CD4-positive, alpha-beta T cell treated with Interleukin-17A for 1 hour (primary cell): ENCODE measurements at regions not wholly inside any gene's neighbourhood (a gene's known extent, or its start where the extent isn't known, plus 50 kb on each side); places are given as distances from the start of the nearest gene placed in this dataset.

ENCODE experiments used
- DNase-seq: peaks from one replicate; pipeline ENCODE4 v3.0.0-alpha.2; 2020

- DNase-seq = no peak
These were observed 253.6 kb upstream of the XYLT1 start for GRCh38 chr16:17724242-17724898.

GRCh38 chr16:17723531-17724134 lies 252.9 kb upstream of the XYLT1 start:
- DNase-seq = no peak

DNA sequence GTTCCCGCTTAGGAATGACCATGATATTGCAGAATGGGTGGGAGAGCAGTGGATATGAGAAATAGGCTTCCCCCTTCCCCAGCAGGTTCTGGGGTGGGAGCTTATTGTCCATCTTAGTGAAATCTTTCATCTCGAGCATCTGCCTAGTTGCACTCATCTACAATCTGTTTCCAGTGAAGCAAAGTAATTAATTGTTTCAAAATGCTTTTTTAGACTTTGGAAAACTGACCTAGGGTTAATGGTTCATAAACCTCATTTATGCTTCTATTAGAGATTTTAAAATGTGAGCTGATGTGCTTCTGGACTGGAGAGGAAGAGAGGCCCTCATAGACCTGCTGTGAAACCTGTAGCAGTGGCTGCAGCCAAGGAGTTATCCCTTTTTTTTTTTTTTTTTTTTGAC lies 247.7 kb upstream of the XYLT1 start:
- DNase-seq = no peak

DNA sequence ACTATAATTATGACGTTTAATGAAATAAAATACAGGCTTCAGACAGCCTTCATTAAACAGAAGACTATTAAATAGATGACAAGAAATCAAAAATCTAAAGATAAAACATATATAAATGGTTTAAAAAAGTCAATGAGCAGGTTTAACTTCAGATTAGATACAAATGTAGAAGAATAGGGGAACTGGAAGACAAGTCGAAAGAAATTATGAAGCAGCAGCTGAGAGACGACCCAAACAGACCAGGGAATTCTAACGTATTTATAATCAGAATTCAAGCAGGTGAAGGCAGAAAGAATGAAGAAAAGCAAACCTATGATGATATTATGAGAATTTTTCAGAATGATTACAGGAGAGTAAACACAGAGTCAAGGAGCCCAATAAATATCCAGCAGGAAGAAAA lies 235.1 kb upstream of the XYLT1 start:
- no peak for DNase-seq

GRCh38 chr16:17696616-17697015 lies 225.9 kb upstream of the XYLT1 start:
- no peak for DNase-seq

- no peak for DNase-seq
These were observed 221.7 kb upstream of the XYLT1 start for GRCh38 chr16:17692484-17692883.

DNA sequence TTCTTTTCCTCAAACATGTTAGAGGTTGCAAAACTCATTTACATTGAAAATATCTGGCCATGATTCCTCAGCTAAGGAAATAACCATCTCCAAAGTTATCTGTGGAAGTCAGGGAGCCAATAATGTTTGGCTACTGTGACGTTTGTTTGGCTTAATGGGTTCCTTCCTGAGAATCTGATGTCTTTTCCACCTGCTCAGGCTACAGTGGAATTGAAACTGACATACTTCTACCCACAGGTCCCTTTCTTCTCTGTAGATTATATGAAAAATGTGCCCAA lies 221.1 kb upstream of the XYLT1 start:
- DNase-seq = no peak

DNA sequence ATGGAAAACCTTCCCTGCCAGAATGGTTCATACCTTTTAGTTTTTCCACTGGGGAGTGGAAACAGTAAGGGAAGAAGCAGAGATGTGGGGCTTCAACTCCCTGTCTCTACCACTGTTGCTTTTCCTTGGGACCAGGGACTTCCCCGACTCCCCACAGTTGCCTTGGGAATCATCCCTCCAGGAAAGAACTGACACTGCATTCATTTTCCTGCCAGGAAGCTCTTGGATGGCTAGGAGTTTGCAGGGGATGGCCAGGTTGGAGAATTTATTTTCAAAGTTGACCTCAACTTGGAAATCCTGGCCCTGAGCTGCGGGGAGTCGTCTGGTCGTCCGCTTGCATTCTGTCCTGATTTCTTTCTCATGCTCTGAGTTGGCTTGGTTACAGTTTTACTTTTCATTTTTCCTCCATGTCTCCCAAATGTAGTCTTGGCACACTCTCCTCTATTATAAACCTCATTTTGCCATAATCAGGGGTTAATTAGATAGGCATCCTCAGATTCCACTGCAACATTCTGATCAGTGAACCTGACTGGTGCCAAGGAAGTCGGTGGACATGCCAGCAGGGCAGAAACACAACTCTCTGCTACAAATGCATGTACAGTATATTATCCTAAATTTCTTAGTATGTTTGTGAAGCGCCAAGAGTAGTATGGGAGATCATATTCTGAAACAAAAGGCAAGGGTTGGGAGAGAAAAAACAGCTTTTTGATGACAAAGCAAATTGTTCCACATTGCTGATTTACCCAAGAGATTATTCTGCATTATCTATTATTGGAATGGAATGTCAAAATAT lies 220.5 kb upstream of the XYLT1 start:
- DNase-seq = no peak

GRCh38 chr16:17685447-17685846 lies 214.7 kb upstream of the XYLT1 start:
- DNase-seq = no peak

DNA sequence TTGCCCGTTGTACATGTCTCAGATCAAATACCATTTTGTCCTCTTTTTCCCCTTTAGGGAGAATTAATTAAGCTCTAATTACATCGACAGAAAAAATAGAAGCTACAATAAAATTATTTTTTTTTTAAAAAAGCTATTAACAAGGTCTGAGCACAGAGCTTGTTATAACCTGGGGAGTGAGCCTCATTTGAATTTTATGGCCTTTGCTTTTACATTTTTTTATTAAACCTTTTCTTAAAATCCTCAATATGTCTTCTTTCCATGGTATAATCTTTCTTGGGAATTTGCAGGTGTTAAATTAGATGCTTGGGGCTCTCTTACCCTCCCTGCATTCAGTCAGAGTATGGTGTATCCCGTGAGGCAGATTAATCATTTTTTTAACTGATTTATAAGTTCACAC lies 212.5 kb upstream of the XYLT1 start:
- no peak for DNase-seq

DNA sequence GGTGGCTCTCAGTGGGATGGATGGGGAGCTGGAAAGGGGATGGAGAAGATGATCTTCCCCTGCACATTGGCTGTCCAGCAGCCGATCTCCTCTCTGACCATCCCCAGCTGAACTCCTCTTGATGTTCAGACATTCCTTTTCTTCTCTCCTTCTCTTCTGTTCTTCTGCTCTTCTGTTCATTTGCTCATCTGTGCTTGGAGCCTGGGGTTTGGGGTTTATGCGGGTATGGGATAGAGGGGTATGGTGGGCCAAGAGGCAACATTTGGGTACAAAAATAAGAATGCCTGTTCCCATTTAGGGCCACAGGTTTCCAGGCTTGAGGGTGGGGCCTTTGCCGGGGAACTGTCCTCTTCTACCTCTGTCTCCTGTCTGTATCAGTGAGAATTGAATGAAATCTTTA lies 205.4 kb upstream of the XYLT1 start:
- no peak for DNase-seq

DNA sequence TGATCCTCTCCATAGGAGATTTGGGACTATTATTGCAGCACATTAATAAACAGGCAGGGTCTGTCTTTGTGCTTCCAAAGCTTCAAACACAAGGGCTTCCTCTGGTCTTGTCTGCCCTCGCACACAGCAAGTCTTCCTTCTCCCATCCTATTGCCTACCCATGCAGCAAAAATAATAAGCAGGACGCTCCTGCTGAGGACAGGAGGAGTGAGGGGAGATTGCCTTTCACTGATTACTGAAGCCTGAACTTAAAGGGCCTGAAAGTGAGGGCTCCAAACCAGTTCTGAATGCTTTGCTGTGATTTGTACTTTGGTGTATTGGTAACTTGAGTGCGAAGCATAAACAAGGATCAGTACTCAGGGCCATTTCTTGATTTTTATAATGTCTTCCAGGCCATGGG lies 197.6 kb upstream of the XYLT1 start:
- no peak for DNase-seq

GRCh38 chr16:17666293-17666692 lies 195.5 kb upstream of the XYLT1 start:
- no peak for DNase-seq

GRCh38 chr16:17658881-17659280 lies 188.1 kb upstream of the XYLT1 start:
- DNase-seq = no peak

GRCh38 chr16:17657045-17657444 lies 186.3 kb upstream of the XYLT1 start:
- no peak for DNase-seq

DNA sequence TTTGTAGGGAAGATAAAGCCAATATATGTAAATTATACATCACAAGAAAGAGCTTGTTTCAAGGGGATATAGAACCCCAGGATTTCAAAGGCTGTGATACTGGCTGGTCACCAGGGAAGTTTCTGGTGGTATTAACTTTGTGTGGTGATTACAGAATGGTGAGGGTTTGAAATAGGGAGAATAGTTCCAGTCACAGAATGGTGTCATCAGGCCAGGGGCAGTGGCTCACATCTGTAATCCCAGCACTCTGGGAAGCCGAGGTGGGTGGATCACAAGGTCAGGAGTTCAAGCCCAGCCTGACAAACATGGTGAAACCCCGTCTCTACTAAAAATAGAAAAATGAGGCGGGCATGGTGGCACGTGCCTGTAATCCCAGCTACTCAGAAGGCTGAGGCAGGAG lies 183.8 kb upstream of the XYLT1 start:
- no peak for DNase-seq

GRCh38 chr16:17654142-17654541 lies 183.4 kb upstream of the XYLT1 start:
- DNase-seq = no peak

GRCh38 chr16:17647879-17648872 lies 177.4 kb upstream of the XYLT1 start:
- DNase-seq = no peak

DNA sequence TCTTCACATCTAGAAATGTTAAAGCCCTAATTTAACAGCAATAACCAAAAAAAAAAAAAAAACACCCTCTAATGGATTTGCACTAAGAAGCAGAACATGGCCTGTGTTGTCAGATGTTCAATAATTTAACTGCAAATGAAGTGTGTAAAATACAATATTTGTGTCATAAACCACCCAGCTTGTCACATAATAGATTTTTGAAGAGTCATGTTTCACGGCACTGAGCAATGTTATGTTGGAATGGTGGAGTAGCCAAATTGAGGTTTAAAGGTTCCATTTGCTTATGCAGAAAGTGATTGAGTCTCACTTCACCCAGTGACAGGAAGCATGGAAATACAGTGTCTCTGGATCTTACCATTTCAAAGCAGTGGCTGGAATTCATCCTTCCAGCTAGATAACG lies 173.2 kb upstream of the XYLT1 start:
- DNase-seq = no peak

DNA sequence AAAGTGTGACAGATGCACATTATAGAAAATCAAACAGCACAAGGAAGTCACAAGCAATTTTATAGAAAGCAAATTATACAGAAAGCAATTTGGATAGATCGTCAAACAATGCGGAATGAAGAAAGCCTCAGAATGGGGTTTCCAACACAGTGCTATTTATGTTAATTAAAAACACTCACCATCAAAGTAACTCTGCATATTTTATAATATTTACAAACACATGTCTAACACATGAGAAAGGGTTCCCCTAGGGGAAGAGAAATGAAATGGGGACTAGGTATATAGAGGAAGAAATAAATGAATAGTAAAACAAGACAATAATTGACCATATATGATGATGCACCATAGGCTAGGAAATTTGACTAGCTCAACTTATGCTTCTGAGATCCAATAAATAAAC lies 171.2 kb upstream of the XYLT1 start:
- no peak for DNase-seq

DNA sequence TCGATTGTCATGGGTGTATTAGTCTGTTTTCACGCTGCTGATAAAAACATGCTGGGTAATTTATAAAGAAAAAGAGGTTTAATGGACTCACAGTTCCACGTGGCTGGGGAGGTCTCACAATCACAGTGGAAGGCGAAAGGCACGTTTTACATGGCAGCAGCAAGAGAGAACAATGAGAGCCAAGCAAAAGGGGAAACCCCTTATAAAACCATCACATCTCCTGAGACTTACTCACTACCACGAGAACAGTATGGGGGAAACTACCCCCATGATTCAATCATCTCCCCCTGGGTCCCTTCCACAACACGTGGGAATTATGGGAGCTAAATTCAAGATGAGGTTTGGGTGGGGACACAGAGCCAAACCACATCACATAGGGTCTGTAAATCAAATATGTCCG lies 167.4 kb upstream of the XYLT1 start:
- DNase-seq = no peak

GRCh38 chr16:17635183-17635582 lies 164.4 kb upstream of the XYLT1 start:
- DNase-seq = no peak

- no peak for DNase-seq
These were observed 162.6 kb upstream of the XYLT1 start for GRCh38 chr16:17633181-17633951.
